ENCODE measurements at regions not wholly inside any gene's neighbourhood (a gene's known extent, or its start where the extent isn't known, plus 50 kb on each side); places are given as distances from the start of the nearest gene placed in this dataset.

- DNase-seq (ENCODE audit: low spot score): no peak
Observed at GRCh38 chr1:166221316-166221715, 54.5 kb upstream of the FAM78B start.

GRCh38 chr1:166233750-166234366, 67.1 kb upstream of the FAM78B start:
- no peak for DNase-seq (ENCODE audit: low spot score)

DNA sequence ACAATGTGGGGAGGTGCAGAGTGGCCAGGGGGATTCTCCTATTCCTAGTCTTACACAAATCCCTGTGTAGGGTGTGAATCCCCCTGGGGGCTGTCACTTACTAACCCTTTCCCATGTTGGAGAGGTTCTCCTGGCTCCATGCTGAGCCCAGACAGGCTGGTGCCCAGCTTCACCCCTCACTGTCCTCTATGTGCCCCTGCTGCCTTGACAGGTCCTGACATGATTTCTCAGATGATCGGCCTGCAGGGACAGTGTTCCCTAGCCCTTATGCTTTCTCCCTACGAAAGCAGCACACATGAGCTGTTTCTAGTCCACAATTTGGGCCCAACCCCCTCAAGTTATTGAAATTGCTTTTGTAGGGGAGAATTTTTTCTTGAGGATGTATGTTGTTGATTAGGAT, 68.9 kb upstream of the FAM78B start:
- no peak for DNase-seq (ENCODE audit: low spot score)

- no peak for DNase-seq (ENCODE audit: low spot score)
Observed at GRCh38 chr1:166237675-166238074, 70.9 kb upstream of the FAM78B start.

DNA sequence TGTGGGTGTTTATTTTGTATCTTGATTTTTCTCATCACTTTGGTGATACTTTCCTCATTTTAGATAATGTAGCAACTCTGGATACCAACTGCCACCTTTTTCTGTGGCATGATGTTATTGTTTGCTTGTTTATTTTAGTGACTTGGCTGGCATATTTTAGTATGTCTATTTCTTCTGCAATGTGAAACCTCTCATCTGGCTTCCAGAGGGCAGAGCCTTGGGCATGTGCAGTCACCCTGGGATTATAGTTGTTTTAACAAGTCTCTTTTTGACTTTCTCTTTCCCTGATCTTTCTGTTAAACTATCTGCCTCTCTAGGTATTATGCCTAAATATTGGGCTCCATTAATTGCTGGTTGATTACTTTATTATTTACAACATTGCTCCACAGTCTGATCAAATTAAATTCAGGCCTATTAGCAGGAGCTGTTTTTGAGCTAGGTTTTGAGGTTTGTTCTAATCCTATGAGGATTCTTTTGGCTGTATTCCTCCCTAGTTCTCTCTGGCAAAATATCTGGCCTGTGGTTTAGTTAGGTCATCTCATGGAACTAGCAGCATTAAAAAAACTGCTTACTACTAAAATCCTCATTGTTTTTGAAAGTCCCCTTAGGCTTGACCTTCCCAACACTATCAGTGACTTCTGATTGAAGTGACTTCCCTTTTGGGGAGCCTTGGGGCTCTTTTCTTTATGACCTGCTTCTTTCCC, 86.4 kb upstream of the FAM78B start:
- DNase-seq (ENCODE audit: low spot score): no peak

GRCh38 chr1:166258017-166258416, 91.2 kb upstream of the FAM78B start:
- DNase-seq (ENCODE audit: low spot score): no peak

DNA sequence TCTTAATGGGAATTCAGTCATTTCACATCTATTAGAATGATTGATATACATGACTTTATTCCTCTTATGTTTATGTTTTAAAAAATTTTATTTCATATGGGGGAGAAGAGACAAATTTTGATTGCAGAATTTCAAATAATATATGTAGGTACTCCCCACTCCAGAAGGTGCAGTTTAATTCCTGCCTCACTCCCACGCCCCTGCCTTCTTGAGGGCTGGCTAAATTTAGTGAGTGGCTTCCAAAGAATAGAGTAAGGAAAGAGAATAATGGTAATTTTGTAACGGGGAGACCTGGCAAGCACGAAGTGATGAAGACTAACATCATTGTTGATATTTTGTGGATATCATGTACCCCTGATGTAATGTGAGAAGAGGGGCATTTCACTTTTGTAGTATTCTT, 94.7 kb upstream of the FAM78B start:
- no peak for DNase-seq (ENCODE audit: low spot score)

DNA sequence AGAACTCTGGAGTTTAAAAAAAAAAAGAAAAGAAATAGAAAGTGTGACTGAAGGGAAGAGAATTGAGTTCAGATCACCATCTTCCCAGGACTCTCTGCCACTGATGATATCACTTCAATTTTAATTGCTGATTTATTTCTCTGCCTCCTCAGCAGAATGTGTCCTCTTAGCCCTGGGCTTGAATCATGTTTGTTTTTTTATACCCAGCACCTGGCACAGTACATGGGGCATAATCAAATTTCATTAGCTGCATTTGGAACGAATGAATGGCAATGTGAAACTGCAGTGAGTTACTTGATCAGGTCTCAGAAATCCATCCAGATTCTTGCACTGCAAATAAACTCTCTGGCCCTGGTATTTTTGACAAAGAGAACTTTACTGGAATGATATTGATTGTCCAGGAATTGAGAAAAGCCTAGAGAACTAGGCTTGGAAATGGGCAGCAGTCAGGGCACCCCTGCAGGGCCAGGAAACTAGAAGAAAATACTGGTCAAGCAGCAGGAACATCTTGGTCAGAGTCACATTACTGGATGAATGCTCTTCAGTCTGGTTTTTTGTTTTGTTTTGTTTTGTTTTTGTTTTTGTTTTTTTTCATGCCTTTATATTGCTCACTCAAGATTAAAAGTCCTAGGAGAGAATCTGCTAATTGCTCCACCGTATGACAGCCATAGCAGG, 103.8 kb upstream of the FAM78B start:
- DNase-seq (ENCODE audit: low spot score): no peak

GRCh38 chr1:166271151-166271538, 104.3 kb upstream of the FAM78B start:
- DNase-seq (ENCODE audit: low spot score): no peak

DNA sequence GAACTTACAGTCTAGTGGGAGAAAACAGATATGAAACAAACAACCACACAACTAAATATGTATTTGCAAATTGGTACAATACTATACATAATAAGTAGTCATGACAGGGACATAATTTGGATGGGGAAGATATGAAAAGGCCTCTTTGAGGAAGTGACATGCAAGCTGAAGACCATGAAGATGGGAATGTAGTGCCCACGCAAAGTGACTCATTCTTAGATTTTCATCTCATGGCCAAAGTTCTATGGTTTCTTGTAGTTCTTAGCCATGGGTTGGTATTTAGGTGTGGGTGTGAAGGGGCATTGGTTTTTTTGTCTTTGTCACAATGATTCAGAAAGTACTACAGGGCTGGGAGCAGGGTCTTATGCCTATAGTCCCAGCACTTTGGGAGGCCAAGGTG, 105.4 kb upstream of the FAM78B start:
- no peak for DNase-seq (ENCODE audit: low spot score)

- no peak for DNase-seq (ENCODE audit: low spot score)
Observed at GRCh38 chr1:166272851-166273250, 106.0 kb upstream of the FAM78B start.

DNA sequence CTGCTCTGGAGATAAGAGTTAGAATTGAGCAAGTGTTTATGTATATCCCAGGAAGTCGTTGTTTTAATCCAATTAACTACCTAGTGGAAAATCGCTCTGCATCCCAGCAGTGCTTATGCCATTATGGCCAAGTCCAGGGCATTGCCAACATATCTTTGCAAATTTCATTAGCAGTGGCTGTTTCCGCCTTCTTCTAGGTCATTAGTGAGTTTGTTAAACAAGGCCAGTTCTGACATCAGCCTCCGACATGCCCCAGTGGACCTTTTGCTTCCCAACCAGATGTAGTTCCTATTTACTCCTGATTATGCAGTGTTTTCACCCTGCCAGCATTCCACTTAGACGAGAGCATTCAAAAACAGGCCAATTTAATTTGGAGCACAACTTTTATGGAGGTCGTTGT, 106.8 kb upstream of the FAM78B start:
- no peak for DNase-seq (ENCODE audit: low spot score)

GRCh38 chr1:166282391-166283137, 115.8 kb upstream of the FAM78B start:
- DNase-seq (ENCODE audit: low spot score): no peak

DNA sequence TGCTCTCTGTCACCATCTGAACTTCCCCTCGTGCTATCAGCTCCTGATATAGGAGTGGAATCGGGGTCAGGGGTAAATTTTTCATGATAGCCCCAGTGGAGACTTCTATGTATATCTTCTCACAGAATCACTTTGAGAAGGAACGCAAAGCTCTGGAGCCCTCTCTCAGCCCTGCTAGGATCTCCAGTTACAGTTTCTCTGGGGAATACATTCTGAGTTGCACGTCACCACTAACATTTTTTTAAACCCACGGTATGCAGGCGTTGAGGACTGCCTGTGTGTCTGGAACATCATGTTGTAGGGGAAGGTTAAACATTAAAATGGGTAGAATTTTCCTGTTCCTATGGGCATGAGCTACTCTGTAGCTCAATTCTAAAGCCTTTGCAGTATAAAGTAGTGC, 116.4 kb upstream of the FAM78B start:
- no peak for DNase-seq (ENCODE audit: low spot score)

DNA sequence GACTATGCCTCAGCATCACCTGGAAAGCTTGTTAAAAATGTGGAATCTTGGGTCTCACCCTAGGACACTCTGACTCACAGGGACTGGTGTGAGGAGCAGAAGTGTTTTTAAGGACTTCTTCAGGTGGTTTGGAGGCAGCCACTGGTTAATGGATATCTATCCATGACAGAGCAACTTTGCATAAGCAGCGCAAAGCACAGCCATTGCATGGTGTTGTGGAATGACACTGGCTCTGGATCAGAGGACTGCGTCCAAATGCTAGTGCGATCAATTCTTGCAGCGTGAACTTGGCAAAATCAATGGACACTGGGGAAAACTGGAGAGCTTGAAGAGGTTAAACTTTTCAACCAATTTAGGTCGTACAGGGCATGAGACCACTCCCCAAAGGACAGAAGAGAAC, 116.8 kb upstream of the FAM78B start:
- no peak for DNase-seq (ENCODE audit: low spot score)

DNA sequence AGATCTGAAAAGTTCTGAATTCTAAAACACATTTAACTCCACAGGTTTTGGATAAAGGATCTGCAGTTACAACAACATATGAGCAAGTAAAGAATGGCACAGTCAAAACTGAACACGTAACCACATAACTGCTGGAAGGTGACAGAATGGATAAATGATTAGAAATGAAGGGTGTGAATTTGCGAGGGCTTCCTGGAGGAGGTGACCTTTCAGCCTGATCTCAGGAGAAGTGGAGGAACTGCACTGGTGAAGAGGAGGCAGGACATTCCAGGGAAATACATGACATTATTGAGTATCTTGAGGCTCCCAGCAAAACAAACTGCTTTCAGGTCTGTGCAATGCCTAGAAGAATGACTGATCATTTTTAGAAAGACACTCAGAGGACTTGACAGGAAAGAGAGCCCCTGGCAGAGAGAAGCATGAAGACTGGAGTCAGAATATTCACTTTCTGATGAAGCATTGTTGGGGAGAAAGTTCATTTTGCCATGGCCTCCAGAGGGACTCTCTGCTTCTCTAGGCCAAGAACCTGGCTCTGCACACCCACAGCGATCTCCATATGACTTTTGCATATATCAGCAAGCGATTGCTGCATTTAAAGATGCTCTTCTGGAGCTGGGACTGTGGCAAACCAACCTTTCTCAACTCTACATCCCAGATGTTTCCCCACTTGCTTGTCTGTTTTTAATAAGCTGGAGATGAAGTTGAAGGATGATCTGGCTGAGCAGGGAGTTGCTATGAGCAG, 122.7 kb upstream of the FAM78B start:
- no peak for DNase-seq (ENCODE audit: low spot score)

GRCh38 chr1:166295656-166296055, 128.9 kb upstream of the FAM78B start:
- DNase-seq (ENCODE audit: low spot score): no peak

DNA sequence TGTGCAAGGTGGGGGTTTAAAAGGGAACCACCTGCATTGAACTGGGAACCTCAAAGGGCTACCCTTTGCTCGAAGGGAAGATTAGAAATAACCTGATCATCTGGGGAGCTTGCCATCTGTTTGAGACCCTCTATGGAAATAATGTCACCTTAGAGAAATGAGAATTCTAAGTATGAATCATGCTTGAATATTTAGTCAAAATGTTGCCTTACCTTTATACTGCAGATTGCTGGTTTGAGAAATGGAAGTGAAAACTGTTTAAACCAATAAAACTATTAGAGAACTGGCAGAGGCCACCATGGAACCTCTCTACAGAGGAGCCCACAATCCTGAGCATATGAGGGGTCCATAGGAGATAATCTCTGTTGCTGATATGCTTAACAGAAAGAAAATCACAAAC, 131.2 kb upstream of the FAM78B start:
- DNase-seq (ENCODE audit: low spot score): no peak

DNA sequence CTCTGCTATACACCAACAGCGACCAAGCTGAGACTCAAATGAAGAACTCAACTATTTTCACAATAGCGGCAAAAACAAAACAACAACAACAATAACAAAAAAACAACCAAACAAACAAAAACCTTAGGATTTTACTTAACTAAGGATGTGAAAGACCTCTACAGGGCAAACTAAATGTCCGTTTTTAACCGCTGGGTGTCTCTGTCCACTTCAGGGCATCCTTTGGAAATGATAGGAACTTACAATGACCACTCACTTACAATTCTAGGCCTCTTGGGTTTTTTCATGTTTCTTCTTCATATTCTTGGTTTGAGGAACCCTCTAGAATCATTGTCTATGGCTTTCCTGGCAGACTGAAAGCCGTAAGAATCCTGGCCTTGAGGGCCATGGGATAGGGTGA, 134.0 kb upstream of the FAM78B start:
- DNase-seq (ENCODE audit: low spot score): no peak

GRCh38 chr1:166302989-166303758, 136.4 kb upstream of the FAM78B start:
- no peak for DNase-seq (ENCODE audit: low spot score)

DNA sequence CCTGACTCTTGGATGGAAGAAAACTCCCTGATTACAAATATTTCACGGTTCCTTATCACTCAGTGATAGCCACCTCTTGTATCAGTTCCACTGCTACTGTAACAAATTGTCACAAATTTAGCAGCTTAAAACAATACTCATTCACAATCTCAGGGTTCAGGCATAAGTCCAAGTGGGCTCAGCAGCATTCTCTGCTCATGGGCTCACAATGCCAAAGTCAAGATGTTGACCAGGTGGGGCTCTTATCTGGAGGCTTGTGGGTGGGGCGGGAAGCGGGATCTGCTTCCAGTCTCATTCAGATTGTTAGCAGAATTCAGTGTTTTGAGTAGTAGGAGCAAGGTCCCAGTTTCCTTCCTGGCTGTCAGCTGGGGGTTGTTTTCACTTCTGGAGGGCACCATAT, 137.3 kb upstream of the FAM78B start:
- DNase-seq (ENCODE audit: low spot score): no peak
